ENCODE measurements at regions not wholly inside any gene's neighbourhood (a gene's known extent, or its start where the extent isn't known, plus 50 kb on each side); places are given as distances from the start of the nearest gene placed in this dataset.
A peak's percentile ranks its signal among the peaks of the same experiment; 100 is the strongest.

- Mint-ChIP-seq H3K27me3 (no peaks in the 10 kb centered on the region), H3K36me3 (no peaks in the 10 kb centered on the region), H3K9me3 (peaks cover 6% of the 10 kb centered on the region), H3K4me1 (ENCODE audit: unreplicated experiment) (peaks cover 13% of the 10 kb centered on the region), H3K4me3 (no peak overlapping the region), H3K27ac (no peak overlapping the region)
- TF ChIP-seq CTCF (conservative IDR thresholded peaks at IDR 0.05): no peak
- DNase-seq (ENCODE audit: extremely low spot score, unreplicated experiment): no peak
These were observed 59.3 kb downstream of the RMI2 start for GRCh38 chr16:11404603-11405002.

- no peak overlapping the region for H3K27ac Mint-ChIP-seq
- H3K4me3 Mint-ChIP-seq: no peak overlapping the region
- TF ChIP-seq CTCF (conservative IDR thresholded peaks at IDR 0.05): peak; percentile 70
- peaks cover 13% of the 10 kb centered on the region for H3K4me1 Mint-ChIP-seq (ENCODE audit: unreplicated experiment)
- peaks cover 6% of the 10 kb centered on the region for H3K9me3 Mint-ChIP-seq
- no peaks in the 10 kb centered on the region for H3K27me3 Mint-ChIP-seq
- DNase-seq (ENCODE audit: extremely low spot score, unreplicated experiment): no peak
- no peaks in the 10 kb centered on the region for H3K36me3 Mint-ChIP-seq
These were observed 60.3 kb downstream of the RMI2 start for GRCh38 chr16:11405331-11406176.

GRCh38 chr16:11406177-11406560, 60.9 kb downstream of the RMI2 start:
- Mint-ChIP-seq H3K4me3 (no peak overlapping the region), H3K9me3 (peaks cover 6% of the 10 kb centered on the region), H3K27ac (no peak overlapping the region), H3K27me3 (no peaks in the 10 kb centered on the region), H3K36me3 (no peaks in the 10 kb centered on the region), H3K4me1 (ENCODE audit: unreplicated experiment) (peaks cover 13% of the 10 kb centered on the region)
- no peak for DNase-seq (ENCODE audit: extremely low spot score, unreplicated experiment)
- no peak for TF ChIP-seq CTCF (conservative IDR thresholded peaks at IDR 0.05)

GRCh38 chr16:11407047-11407982, 62.1 kb downstream of the RMI2 start:
- H3K4me3 Mint-ChIP-seq: no peak overlapping the region
- peaks cover 6% of the 10 kb centered on the region for H3K9me3 Mint-ChIP-seq
- no peaks in the 10 kb centered on the region for H3K36me3 Mint-ChIP-seq
- H3K4me1 Mint-ChIP-seq (ENCODE audit: unreplicated experiment): peaks cover 20% of the 10 kb centered on the region
- no peaks in the 10 kb centered on the region for H3K27me3 Mint-ChIP-seq
- no peak for DNase-seq (ENCODE audit: extremely low spot score, unreplicated experiment)
- no peak overlapping the region for H3K27ac Mint-ChIP-seq
- TF ChIP-seq CTCF (conservative IDR thresholded peaks at IDR 0.05): peak; percentile 85

GRCh38 chr16:11408216-11408615, 63.0 kb downstream of the RMI2 start:
- no peak for TF ChIP-seq CTCF (conservative IDR thresholded peaks at IDR 0.05)
- peaks cover 6% of the 10 kb centered on the region for H3K9me3 Mint-ChIP-seq
- H3K36me3 Mint-ChIP-seq: no peaks in the 10 kb centered on the region
- H3K4me3 Mint-ChIP-seq: no peak overlapping the region
- H3K4me1 Mint-ChIP-seq (ENCODE audit: unreplicated experiment): peaks cover 20% of the 10 kb centered on the region
- H3K27ac Mint-ChIP-seq: no peak overlapping the region
- DNase-seq (ENCODE audit: extremely low spot score, unreplicated experiment): no peak
- H3K27me3 Mint-ChIP-seq: no peaks in the 10 kb centered on the region

Measured in type B pancreatic cell (in vitro differentiated cells).